ENCODE measurements at regions not wholly inside any gene's neighbourhood (a gene's known extent, or its start where the extent isn't known, plus 50 kb on each side); places are given as distances from the start of the nearest gene placed in this dataset.

GRCh38 chr17:52482271-52482670 is 323.8 kb upstream of the CA10 start:
- no peak for TF ChIP-seq CTCF (conservative IDR thresholded peaks at IDR 0.05 in 1 of 2, IDR thresholded peaks at IDR 0.05 in 1 of 2; ENCODE audit: extremely low read depth in 1 of 2, insufficient read depth in 1 of 2, low read depth in 1 of 2, low read length in 2 of 2)
- TF ChIP-seq EZH2 (IDR thresholded peaks at IDR 0.05; ENCODE audit: borderline replicate concordance, low read length) = no peak

Data from mammary epithelial cell (primary cell).